Mesothelial cell of epicardium (in vitro differentiated cells): ENCODE measurements at regions not wholly inside any gene's neighbourhood (a gene's known extent, or its start where the extent isn't known, plus 50 kb on each side); places are given as distances from the start of the nearest gene placed in this dataset.

Source experiments
- DNase-seq, 2 experiments: peaks; one replicate each; pipeline ENCODE4 v3.0.0; 2021; ENCODE audit warnings: low spot score in 2 of 2; ENCODE audit not compliant: unreplicated experiment in 2 of 2
- H3K27ac Mint-ChIP-seq: 2 replicates; pipeline ENCODE4 v1.8.0; 2021; ENCODE audit warnings: mixed read lengths
- H3K27me3 Mint-ChIP-seq: 2 replicates; pipeline ENCODE4 v1.8.0; 2021; ENCODE audit warnings: low read depth, mixed read lengths
- H3K36me3 Mint-ChIP-seq: 2 replicates; pipeline ENCODE4 v1.8.0; 2021; ENCODE audit warnings: mixed read lengths
- H3K4me1 Mint-ChIP-seq: 2 replicates; pipeline ENCODE4 v1.8.0; 2021; ENCODE audit warnings: mixed read lengths
- H3K4me3 Mint-ChIP-seq: 2 replicates; pipeline ENCODE4 v1.8.0; 2021; ENCODE audit warnings: mild to moderate bottlenecking, moderate library complexity, mixed read lengths
- H3K9me3 Mint-ChIP-seq: 2 replicates; pipeline ENCODE4 v1.8.0; 2021; ENCODE audit warnings: mixed read lengths
- TF ChIP-seq, protein P1 (sequence below): fragments of 200-600 bp; sonication (generic); IDR thresholded peaks from one replicate; pipeline ENCODE4 v1.5.0; 2021; ENCODE audit warnings: antibody characterized with exemption; ENCODE audit not compliant: unreplicated experiment

DNA sequence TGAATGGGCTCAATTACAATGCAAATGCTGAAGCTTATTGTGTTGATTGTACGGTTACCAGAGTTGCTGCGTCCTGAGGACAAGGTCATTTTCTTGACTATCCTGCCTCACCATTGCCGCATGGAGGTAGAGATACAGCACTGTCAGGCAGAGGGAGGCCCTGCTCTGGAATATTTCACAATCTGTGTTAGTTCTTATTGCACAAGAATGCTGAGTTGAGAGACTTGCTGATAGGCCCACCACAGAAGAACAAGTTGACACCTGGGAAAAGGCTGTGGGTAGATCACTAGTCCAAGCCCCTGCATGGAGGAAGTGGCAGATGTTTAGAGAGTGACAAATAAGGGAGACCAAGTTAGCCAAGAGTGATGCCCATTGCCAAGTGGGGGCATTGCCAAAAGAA lies 344.5 kb upstream of the ITGA1 start:
- Mint-ChIP-seq H3K4me3 (no peak overlapping the region), H3K27ac (no peak overlapping the region), H3K9me3 (peaks cover 12% of the 10 kb centered on the region), H3K4me1 (no peaks in the 10 kb centered on the region), H3K36me3 (no peaks in the 10 kb centered on the region), H3K27me3 (no peaks in the 10 kb centered on the region)
- no peak for DNase-seq
- TF ChIP-seq, protein P1, sequence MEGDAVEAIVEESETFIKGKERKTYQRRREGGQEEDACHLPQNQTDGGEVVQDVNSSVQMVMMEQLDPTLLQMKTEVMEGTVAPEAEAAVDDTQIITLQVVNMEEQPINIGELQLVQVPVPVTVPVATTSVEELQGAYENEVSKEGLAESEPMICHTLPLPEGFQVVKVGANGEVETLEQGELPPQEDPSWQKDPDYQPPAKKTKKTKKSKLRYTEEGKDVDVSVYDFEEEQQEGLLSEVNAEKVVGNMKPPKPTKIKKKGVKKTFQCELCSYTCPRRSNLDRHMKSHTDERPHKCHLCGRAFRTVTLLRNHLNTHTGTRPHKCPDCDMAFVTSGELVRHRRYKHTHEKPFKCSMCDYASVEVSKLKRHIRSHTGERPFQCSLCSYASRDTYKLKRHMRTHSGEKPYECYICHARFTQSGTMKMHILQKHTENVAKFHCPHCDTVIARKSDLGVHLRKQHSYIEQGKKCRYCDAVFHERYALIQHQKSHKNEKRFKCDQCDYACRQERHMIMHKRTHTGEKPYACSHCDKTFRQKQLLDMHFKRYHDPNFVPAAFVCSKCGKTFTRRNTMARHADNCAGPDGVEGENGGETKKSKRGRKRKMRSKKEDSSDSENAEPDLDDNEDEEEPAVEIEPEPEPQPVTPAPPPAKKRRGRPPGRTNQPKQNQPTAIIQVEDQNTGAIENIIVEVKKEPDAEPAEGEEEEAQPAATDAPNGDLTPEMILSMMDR = no peak

DNA sequence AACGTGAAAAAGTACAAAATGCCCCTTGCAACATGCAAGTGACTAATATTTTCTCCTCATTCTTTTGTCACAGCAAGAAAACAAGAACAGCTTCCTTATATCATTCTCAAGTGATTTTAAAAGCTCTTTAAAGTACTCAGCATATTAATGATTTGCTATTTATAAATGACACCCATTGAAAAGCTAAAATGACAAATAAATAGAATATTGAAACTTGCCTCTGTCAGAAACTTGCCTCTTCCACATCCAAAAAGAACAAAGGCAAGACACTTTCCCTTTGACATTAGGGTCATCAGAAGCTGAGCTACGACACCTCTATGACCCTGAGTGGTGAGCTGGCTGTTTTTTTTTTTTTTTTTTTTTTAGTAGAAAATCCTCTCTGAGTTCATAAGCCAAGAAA lies 339.6 kb upstream of the ITGA1 start:
- Mint-ChIP-seq H3K27me3 (no peaks in the 10 kb centered on the region), H3K4me3 (no peak overlapping the region), H3K9me3 (no peaks in the 10 kb centered on the region), H3K27ac (no peak overlapping the region), H3K4me1 (no peaks in the 10 kb centered on the region), H3K36me3 (no peaks in the 10 kb centered on the region)
- DNase-seq = no peak
- TF ChIP-seq, protein P1 = no peak

DNA sequence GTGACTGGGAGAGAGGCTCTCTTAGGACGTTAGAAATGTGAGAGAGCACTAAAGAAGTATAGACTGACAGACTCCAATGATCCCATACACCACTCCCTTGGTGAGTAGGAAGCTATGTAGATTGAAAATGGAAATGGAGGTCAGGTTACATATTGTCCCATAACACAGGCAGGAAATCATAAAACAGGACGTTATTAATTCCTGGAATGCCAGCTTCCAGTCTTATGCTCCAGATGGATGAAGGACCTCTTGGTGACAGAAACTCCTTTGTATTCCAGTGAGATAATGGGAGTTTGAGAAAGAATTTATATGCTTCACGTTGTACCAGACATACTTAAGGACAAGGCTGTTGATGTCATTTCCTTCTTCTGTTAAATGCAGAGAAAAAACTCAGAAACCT lies 338.2 kb upstream of the ITGA1 start:
- Mint-ChIP-seq H3K4me3 (no peak overlapping the region), H3K4me1 (no peaks in the 10 kb centered on the region), H3K27ac (no peak overlapping the region), H3K36me3 (no peaks in the 10 kb centered on the region), H3K27me3 (no peaks in the 10 kb centered on the region), H3K9me3 (no peaks in the 10 kb centered on the region)
- TF ChIP-seq, protein P1 = no peak
- DNase-seq = no peak

DNA sequence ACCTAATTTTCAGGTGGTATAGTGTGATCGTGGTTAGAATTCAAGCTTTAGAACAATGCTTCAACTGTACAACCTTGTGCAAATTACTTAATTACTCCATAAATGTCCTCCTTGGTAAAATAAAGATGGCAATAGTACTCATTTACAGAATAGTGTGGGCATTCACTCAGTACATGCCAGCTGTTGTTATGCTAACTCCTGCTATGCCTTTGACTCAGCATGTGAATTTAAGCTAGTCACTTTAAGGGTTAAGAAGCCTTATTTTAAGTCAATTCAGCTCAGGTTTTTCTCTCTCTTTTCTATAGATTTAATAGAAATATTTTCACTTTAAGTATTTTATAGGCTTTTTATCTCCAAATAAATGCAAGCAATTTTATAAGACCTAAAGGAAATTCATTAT lies 335.6 kb upstream of the ITGA1 start:
- H3K27me3 Mint-ChIP-seq = no peaks in the 10 kb centered on the region
- DNase-seq = no peak
- no peaks in the 10 kb centered on the region for H3K36me3 Mint-ChIP-seq
- no peak overlapping the region for H3K27ac Mint-ChIP-seq
- TF ChIP-seq, protein P1 = no peak
- no peak overlapping the region for H3K4me3 Mint-ChIP-seq
- H3K9me3 Mint-ChIP-seq = no peaks in the 10 kb centered on the region
- no peaks in the 10 kb centered on the region for H3K4me1 Mint-ChIP-seq

DNA sequence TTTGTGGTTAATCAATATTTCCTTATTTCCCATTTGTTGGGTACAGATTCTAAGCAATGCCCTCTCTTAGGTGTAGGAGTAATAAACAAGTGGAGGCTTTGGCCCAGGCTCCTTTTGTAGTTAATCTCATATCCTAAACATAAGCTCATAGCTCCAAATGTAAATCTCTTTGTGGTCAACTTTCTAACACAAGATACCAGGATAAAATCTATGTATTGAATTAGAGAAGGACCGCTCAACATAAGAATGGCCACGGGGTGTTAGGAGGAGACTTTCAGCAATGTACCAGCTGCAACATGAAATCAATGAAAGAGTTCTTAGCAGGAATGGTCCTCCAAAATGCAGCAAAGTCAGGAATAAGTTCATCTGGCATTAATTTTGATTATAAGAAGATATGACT lies 334.5 kb upstream of the ITGA1 start:
- H3K27ac Mint-ChIP-seq = no peak overlapping the region
- TF ChIP-seq, protein P1 = no peak
- no peaks in the 10 kb centered on the region for H3K9me3 Mint-ChIP-seq
- H3K36me3 Mint-ChIP-seq = no peaks in the 10 kb centered on the region
- H3K4me1 Mint-ChIP-seq = peaks cover 7% of the 10 kb centered on the region
- DNase-seq = no peak
- no peaks in the 10 kb centered on the region for H3K27me3 Mint-ChIP-seq
- no peak overlapping the region for H3K4me3 Mint-ChIP-seq

DNA sequence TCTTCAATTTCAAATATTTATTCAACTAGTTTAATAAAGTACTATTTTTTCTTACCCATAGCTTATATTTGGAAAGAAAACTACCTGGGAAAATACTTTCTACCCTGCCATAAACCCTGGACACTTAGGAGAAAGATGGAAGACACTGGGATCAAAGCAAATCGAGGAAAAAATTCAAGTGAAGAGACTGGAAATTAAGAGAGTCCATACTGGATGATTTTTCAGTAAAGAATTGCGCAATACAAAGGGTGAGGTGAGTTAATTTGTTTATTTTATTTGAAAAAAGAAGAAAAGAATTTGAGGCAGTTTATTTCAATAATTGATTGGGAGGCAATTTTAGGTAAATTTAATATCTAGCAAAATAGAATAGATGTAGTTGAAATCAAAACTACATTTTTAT lies 331.8 kb upstream of the ITGA1 start:
- Mint-ChIP-seq H3K27ac (no peak overlapping the region), H3K36me3 (no peaks in the 10 kb centered on the region), H3K4me1 (peaks cover 7% of the 10 kb centered on the region), H3K4me3 (no peak overlapping the region), H3K27me3 (no peaks in the 10 kb centered on the region), H3K9me3 (no peaks in the 10 kb centered on the region)
- TF ChIP-seq, protein P1 = no peak
- no peak for DNase-seq
